ENCODE measurements at regions not wholly inside any gene's neighbourhood (a gene's known extent, or its start where the extent isn't known, plus 50 kb on each side); places are given as distances from the start of the nearest gene placed in this dataset.
A peak's percentile ranks its signal among the peaks of the same experiment; 100 is the strongest.
"Not testable (repeated sequence)": the region's sequence is repeated elsewhere in the genome, so short reads cannot be mapped to it uniquely, and the experiment has no call there.

DNA sequence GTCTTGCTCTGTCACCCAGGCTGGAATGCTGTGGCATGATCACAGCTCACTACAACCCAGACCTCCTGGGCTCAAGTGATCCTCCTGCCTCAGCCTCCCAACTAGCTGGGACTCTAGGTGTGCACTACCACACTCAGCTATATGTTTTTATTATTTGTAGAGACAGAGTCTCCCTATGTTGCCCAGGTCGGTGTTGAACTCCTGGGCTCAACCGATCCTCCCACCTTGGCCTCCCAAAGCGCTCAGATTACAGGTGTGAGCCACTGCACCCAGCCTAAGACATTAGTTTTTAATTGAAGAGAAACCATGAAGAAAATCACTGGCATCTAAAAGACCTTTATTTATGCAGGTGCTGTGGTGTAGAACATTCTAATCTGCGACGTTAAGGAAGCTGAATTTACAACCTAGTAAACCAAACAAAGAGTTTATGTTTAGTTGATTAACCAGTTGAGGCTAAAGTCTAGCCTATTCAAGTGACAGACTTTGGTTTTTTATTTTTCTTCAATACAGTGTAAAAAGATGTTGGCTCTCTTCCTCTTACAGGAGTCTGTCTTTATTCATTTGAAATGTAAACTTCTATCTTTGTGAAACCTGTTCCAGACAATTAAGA is 52.5 kb upstream of the NBL1 start:
- no peak for DNase-seq

DNA sequence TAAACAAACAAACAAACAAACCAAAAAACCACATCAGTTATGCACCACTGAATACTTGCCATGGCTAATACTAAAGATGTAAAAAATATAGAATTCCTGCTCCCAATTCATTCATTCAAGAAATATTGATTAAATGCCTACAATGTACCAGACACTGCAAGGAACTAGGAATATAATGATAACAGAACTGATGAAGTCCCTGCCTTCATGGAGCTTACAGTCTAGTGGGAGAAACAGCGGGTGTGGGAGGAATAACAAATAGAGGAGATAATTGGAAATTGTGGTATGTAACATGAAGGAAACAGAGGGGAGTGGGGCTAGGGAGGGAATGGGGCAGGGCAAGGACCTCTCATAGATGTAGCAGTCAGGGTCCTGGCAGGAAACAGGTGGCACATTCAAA is 58.6 kb upstream of the NBL1 start:
- no peak for DNase-seq

DNA sequence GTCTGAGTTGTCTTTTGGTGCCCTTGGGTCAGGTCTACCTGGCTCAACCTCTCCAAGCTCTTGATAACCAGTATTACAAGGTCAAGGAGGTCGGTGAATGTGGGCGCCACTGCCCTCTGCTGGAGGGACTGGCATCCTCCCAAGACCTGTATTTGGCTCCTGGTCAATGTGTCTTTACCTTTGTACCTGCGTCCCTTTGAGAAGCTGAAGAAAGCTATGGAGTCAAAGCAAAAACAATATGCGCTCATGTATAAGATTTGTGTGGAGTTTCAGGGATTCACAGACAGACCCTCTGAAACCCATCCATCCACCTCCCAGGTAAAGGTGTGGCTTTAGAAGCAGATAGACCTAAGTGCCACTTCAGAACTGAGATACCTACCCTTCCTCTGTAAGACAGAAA is 61.8 kb upstream of the NBL1 start:
- no peak for DNase-seq

DNA sequence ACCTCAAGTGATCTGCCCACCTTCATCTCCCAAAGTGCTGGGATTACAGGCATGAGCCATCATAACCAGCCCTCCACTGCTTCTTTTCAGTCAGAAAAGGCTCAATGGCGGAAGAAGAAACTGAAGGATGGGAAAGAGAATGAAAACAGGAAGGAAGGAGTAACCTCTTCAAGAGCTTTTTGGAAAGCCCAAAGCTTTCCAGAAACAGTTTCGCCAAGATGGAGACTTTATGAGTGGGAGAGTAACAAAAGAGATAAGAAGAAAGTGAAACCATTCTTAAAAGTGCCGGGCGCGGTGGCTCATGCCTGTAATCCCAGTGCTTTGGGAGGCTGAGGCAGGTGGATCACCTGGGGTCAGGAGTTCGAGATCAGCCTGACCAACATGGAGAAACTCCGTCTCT is 62.7 kb upstream of the NBL1 start:
- no peak for DNase-seq

DNA sequence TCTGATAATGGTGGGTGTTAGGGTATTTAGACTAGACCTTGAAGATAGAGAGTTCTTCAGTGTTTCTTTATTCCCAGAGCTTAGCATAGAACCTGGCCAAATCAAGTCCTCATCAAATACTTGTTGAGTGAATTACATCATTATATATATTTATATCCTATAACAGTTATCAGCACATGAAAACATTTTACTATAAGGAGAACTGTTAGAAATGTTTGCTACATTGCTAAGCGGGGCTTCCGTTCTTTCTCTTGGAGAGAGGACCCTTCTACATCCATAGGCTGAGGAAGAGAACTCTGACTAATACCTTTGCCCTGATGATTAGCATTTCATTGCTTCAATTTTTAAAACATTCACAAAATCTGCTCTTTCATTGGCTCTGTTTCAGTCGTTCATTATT is 66.5 kb upstream of the NBL1 start:
- no peak for DNase-seq

DNA sequence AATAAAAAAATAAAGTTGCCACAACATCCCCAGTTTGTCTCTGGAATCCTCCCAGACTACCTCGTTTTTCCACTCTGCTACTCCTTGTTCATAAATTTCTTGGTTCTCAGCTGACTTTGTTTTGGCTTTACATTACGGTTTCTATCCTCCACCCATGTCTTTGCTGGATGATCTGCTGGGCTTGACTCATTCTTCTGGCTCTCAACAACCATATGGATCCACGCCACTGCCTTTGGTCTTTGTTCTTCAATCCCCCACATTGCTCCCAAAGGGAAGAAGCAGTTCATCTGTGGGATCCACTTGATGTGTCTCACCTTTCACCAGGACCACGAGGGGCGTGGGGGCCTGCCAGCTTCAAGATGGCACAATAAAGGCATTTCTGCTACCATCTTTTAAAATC is 67.1 kb upstream of the NBL1 start:
- DNase-seq = peak; percentile 11

DNA sequence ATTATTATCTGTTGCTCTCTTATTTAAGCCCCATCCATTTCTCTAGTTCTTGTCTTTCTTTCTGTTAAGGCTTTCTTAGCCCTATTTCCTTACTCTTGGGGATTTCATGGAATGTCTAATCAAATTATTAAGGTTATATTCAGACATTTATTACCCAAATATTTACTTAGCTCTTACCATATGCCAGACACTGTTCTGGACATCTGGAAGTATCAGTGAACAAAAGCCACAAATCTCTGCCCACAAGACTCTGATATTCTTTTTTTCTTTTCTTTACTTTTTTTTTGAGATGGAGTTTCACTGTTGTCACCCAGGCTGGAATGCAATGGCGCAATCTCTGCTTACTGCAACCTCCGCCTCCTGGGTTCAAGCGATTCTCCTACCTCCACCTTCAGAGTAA is 74.3 kb upstream of the NBL1 start:
- no peak for DNase-seq

DNA sequence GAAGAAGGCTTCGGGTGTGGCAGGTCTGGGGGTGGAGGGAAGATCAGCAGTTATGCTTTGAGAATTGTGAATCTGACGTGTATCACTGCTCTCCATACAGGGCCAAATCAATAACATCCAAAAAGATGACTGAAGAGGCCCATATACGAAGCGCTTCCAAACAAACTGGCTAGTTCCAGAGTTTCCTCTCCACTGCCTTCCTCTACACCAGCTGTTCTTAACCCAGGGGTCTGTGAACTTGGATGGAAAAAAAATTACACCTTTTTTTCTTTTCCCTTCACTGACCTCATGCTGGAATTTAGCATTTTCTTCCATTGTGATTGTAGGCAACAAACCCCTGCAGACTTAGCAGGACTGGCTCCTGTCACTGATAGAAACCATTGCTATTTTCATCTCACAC is 77.1 kb upstream of the NBL1 start:
- no peak for DNase-seq

DNA sequence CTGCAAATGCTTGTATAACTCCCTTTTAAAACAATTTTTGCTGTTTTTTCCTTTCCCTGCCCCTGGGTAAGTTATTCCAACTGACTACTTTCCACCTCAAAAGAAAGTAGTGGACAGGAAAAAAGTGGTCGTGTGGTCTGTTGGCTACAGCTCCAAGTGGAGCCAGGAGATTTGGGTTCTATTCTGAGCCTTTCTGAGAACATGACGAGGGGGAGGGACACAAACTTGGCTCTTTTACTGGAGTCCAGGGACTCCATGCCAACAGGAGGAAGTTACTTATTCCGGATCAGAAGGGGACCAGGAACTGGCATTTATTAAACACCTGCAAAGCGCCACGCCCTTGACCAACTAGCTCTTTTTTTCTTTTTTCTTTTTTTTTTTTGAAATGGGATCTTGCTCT is 79.0 kb upstream of the CAPZB start:
- DNase-seq = no peak

DNA sequence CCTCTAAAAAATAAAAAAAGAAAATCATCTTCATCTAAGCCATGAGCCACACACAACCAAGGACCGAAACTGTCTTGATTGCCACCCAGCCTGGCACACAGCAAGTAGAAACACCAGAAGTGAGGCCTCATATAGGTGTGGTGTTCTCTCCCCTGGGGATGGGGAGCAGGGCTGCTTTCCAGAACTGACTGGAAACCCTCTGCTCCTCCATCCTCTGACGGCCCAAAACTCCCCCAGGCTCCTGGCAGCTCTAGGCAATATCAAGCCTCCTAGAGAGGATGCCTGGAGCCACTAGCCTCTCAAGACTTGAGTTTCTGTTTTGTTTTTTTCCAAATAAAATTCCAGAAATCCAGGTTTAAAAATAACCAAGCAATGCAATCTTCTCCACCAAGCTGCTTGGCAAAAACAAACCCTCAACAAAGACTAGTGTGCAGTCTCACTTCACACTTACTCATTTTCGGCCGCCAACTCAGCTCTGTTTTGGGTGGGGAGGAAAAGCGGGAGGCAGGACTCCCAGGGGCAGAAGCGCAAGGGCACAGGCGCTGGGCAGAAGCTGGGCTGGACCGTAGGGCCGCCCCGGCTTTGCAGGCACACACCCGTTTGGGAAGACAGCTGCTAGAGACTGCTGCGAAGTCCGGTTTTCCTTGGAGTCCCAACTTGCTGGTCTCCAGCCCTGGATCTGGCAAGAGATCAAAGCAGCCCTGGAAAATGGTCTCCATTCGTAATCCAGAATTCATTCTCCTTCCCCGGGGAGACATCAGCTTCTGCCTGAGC is 78.2 kb upstream of the CAPZB start:
- DNase-seq = peak; percentile 15

DNA sequence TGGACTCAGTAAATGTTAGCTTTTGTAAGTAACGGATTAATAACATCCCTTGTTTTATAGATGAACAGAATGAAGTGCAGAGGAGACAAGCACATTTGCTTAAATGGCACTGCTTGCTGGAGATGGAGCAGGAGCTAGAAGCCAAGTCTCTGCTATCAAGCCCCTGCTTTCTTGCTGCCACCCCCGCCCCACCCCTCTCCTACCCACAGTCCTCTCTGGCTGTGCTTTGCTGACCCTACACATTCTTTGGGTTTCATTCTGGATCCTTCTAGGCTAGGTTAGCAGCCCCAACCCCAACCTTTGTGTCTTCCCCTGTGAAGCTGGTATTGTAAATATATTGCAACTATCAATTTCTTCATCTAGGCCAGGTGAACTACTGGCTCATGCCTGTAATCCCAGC is 77.5 kb upstream of the CAPZB start:
- no peak for DNase-seq

DNA sequence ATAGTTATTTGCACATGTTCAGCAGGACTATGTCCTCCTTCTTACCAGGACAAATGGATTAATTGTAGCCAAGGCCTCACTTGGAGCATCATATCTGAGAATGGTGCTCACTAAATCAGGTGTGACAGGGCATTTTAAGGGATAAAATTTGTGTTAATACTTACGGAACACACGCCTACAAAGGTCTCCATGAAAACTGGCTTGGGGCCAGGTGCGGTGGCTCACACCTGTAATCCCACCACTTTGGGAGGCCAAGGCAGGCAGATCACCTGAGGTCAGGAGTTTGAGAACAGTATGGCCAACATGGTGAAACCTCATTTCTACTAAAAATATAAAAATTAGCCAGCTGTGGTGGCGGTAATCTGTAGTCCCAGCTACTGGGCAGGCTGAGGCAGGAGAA is 75.1 kb upstream of the CAPZB start:
- no peak for DNase-seq

DNA sequence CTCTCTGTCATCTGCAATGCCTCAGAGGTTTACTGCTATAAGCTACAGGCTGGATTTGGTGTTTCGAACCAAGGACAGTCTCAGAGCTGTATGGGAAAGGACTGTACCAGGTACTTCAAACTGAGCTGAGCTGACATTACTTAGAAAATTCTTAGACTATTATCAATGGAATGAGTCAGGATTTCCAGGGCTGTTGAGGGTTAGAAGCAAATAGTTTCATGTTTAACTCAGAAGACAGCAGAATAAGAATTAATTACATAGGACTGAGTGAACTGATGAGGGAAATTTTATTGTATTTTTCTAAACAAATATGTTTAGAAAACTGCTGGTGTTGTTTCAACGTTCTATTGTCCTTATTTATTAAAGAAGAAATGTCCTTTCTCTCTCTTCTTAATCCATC is 74.3 kb upstream of the CAPZB start:
- DNase-seq = no peak

DNA sequence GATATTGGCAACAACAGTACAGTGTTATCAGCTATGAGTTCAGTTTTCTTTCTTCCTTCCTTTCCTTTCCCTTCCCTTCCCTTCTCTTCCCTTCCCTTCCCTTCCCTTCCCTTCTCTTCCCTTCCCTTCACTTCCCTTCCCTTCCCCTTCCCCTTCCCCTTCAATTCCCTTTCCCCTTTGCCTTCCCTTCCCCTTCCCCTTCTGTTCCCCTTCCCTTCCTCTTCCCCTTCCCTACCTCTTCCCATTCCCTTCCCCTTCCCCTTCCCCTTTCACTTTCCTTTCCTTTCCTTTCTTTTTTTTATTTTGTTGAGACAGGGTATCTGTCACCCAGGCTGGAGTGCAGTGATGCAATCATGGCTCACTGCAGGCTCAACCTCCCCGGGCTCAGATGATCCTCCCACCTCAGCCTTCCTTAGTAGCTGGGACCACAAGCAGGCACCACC is 72.3 kb upstream of the CAPZB start:
- no peak for DNase-seq

DNA sequence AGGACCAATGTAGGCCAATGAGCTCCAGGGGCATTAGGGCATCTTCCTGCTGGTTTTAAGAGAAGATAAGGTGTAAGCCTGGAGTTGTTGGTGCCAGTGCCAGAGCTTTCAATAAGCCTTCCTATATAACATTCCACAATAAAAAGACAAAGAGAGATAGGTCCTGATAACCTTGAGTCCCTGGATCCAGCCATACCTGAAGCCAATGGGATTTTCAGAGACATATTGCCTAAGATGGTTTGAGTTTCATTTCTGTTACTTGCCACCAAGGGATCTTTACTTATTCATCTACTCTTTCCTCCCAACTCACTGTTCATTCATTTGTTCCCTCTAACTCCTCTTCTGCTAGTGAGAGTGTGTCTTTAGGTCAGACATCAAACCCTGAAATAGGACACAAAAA is 68.8 kb upstream of the CAPZB start:
- no peak for DNase-seq

DNA sequence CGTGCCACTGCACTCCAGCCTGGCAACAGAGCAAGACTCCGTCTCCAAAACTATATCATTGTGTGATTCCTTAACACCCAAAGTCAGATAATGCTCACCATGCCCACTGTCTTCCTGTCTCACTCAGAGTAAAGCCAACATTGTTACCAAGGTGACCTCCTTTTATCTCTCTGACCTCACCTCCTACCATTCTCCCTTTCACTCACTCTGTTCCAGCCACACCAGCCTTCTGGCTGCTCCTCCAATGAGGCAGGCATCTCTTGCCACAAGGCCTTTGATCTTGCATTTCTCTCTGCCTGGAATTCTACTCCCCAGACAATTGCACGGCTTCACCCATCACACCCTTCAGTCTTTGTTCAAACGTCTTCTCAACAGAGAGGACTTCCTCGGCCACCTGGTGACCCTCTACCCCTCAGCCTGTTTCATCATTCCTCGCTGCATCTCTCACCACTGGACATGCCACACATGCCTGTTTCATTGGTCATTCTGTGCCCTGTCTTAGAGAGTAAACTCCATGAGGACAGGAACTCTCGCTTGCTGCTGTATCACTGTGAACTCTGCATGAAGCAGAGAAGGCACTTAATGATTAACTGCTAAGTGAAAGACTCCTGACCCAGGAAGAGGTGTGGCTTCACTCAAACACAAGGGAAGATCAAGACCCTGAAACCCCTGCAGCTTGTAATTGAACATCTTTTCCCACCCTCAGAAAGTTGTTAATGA is 67.1 kb upstream of the CAPZB start:
- DNase-seq = no peak

DNA sequence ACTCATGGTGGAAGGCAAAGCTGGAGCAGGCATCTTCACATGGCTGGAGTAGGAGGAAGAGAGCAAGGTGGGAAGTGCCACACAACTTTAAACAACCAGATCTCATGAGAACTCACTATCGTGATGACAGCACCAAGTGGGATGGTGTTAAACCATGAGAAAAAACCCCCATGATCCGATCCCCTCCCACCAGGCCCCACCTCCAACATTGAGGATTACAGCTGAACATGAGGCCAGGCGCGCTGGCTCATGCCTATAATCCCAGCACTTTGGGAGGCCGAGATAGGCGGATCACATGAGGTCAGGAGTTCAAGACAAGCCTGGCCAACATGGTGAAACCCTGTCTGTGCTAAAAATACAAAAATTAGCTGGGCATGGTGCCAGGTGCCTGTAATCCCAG is 66.5 kb upstream of the CAPZB start:
- DNase-seq = not testable (repeated sequence)

DNA sequence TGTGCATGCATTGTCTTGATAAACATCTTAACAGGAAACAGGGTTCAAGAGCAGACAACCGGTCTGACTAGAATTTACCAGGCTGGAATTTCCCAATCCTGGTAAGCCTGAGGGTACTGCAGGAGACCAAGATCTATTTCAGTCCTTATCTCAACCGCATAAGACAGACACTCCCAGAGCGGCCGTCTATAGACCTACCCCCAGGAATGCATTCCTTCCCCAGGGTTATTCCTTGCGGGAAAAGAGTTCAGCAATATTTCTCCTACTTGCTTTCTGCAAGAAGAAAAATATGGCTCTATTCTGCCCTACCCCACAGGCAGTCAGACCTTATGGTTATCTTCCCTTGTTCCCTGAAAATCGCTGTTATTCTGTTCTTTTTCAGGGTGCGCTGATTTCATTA is 65.1 kb upstream of the CAPZB start:
- DNase-seq = not testable (repeated sequence)

DNA sequence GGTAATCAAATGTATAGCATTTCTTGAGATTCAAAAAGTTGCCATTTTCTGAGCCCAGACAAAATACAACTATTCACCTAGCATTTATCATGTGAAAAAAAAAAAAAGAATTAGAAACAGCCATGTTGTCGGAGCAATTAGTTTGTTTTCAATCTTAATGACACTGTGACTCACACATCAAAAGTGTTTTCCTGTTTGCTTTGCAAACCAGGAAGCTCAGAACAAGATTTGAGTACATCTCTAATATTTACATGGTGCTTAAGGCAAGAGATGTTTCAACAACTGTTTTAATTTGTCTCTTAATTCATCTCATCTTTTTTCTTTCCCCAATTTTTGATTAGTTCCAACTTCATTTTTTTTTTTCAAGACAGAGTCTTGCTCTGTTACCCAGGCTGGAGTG is 62.5 kb upstream of the CAPZB start:
- no peak for DNase-seq

DNA sequence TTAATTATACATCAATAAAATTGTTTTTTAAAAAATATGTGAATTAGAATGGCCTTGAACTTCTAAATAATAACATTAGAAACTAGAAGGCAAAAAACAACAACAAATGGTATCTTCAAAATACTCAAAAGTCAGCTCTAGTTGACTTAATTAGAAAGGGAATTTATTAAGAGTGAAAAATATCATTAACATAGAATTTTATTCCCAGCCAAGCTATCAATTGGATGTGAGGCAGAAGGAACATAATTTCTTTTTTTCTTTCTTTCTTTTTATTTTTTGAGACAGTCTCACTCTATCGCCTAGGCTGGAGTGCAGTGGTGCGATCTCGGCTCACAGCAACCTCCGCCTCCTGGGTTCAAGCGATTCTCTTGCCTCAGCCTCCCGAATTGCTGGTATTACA is 51.2 kb upstream of the CAPZB start:
- no peak for DNase-seq

DNA sequence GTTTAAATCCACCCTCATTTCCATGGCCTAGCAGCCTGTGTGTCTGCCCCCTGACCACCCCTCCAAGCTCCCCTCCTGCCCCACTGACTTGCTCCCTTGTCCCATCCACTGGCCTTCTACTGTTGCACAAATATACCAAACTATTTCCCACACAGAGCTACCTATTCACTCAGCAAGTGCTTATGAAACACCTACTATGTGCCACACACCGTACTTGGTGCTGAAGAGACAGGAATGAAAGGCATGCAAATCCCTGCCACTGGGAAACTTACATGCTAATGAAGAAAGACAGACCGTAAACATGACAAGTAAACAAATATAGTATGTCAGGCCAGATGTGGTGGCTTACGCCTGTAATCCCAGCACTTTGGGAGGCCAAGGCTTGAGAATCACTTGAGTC is 49.9 kb upstream of the CAPZB start:
- DNase-seq = no peak

Data from NCI-H446 treated with DMSO at 0.1 percent for 48 hours (cell line).